ENCODE measurements at regions not wholly inside any gene's neighbourhood (a gene's known extent, or its start where the extent isn't known, plus 50 kb on each side); places are given as distances from the start of the nearest gene placed in this dataset.

DNA sequence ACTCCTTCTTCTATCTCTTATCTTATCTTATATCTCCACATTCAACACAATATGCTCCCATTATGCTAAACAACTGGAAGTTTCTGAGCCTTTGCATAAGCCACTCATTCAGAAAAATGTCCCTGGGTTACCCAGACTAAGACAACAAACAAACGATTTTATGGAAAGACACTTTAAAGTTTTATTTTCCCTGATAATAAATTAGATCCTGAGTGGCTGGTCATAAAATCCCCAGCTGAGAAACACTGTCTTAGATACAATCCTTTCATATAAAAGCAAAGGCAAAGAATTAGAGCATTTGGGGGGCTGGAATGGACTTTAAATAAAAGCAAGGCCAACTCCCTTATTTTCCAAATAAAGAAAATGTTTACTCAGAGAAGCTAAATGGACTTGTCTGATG, 322.3 kb downstream of the GBE1 start:
- Mint-ChIP-seq H3K4me1 (no peaks in the 10 kb centered on the region), H3K4me3 (no peak overlapping the region), H3K9me3 (no peaks in the 10 kb centered on the region), H3K36me3 (no peaks in the 10 kb centered on the region), H3K27ac (no peak overlapping the region), H3K27me3 (no peaks in the 10 kb centered on the region)
- no peak for DNase-seq
- CTCF ChIA-PET = no interaction called here

DNA sequence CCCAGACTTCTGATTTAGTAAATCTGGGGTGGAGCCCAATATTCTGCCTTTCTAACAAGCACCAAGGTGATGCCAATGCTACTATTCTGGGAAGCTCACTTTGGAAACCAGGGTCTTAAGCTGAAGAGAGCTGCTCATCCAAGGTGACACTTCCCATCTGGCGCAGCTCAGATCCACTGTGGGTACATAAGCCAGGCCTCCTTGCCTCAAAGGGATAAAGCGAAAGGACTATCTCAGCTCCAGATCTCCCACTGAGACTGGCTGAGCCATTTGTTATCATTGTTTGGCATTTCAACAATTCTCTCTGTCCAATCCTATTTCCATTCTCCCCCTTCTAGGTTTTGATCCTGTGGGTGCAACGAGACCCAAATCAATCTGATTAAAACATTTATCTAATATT, 323.8 kb downstream of the GBE1 start:
- Mint-ChIP-seq H3K27me3 (no peaks in the 10 kb centered on the region), H3K4me1 (no peaks in the 10 kb centered on the region), H3K9me3 (no peaks in the 10 kb centered on the region), H3K36me3 (no peaks in the 10 kb centered on the region), H3K4me3 (no peak overlapping the region), H3K27ac (no peak overlapping the region)
- CTCF ChIA-PET = no interaction called here
- DNase-seq = no peak

DNA sequence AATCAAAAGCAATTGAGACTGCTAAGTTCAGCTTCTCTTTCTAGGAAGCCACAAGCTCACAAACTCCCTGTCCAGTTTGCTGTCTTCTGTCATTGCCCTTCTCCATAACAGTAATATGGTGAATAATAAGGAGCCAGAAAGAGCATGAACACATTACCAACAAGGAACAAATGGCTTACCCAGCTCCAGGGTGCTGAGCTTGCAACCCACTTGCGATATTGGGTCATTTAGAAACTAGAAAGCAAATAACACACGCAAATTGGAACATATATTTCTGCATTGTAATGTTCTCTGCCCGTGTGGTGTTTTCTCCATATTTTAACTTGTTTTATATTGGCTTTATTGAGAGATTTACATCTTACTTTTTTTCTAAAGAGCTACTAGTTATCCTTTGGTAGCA, 325.3 kb downstream of the GBE1 start:
- H3K9me3 Mint-ChIP-seq = no peaks in the 10 kb centered on the region
- no peaks in the 10 kb centered on the region for H3K4me1 Mint-ChIP-seq
- no peak for DNase-seq
- no peak overlapping the region for H3K4me3 Mint-ChIP-seq
- CTCF ChIA-PET = no interaction called here
- no peak overlapping the region for H3K27ac Mint-ChIP-seq
- no peaks in the 10 kb centered on the region for H3K27me3 Mint-ChIP-seq
- H3K36me3 Mint-ChIP-seq = no peaks in the 10 kb centered on the region

DNA sequence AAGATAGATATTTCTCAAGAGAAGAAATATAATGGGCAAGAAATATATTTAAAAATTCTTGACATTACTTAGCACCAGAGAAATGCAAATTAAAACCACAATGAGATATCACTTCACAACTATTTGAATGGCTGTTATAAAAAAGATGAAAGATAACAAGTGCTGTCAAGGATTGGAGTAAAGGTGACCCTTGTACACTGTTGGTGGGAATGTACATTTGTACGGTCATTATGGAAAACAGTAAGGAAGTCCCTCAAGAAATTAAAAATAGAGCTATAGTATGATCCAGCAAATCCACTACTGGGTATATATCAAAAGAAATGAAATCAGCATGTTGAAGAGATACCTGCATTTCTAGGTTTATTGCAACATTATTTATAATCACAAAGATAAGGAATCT, 326.4 kb downstream of the GBE1 start:
- Mint-ChIP-seq H3K27me3 (no peaks in the 10 kb centered on the region), H3K4me3 (no peak overlapping the region), H3K9me3 (no peaks in the 10 kb centered on the region), H3K4me1 (no peaks in the 10 kb centered on the region), H3K36me3 (no peaks in the 10 kb centered on the region), H3K27ac (no peak overlapping the region)
- DNase-seq = no peak
- CTCF ChIA-PET = no interaction called here

DNA sequence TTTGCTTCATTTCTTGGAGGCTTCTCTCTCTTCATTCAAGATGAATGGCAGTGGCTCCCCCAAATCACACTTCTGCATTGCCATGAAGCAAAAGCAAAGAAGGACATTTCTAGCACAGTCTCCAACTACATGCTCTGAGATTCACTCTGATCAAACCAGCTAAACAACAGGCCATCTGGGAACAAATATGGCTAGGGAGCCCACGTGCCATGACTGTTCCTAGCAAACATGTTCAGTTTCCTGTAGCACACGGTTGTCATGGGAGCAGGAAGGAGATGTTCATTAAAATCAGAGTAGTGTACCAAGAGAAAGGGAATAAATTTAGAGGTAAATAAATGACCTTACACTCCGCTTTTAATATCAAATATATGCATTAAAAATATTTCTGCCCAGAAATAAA, 327.3 kb downstream of the GBE1 start:
- DNase-seq = no peak
- Mint-ChIP-seq H3K4me3 (no peak overlapping the region), H3K9me3 (no peaks in the 10 kb centered on the region)

DNA sequence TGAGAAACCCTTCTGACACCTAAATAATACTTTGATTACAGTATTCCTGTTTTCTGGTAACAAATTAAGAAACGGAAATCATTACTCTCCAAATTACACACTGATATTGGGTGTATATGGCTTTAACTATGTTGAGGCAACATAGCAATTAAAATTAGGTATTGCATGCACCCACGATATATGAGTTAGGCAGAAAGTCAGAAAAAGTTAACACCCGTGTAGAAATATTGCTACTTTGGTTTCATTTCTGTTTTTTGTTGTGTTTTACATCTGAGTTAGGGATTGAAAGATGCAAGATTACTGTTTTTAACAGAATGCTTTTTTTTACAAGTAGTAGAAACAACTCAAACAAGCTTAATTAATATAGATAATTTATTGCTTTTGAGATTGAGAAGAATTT, 327.8 kb downstream of the GBE1 start:
- Mint-ChIP-seq H3K4me3 (no peak overlapping the region), H3K4me1 (no peaks in the 10 kb centered on the region), H3K27ac (no peak overlapping the region), H3K9me3 (no peaks in the 10 kb centered on the region), H3K27me3 (no peaks in the 10 kb centered on the region), H3K36me3 (no peaks in the 10 kb centered on the region)
- CTCF ChIA-PET = no interaction called here
- DNase-seq = no peak

More for the DNA sequence above, 327.3 kb downstream of the GBE1 start:
- Mint-ChIP-seq H3K4me1 (no peaks in the 10 kb centered on the region), H3K27ac (no peak overlapping the region), H3K36me3 (no peaks in the 10 kb centered on the region), H3K27me3 (no peaks in the 10 kb centered on the region)
- CTCF ChIA-PET = no interaction called here

DNA sequence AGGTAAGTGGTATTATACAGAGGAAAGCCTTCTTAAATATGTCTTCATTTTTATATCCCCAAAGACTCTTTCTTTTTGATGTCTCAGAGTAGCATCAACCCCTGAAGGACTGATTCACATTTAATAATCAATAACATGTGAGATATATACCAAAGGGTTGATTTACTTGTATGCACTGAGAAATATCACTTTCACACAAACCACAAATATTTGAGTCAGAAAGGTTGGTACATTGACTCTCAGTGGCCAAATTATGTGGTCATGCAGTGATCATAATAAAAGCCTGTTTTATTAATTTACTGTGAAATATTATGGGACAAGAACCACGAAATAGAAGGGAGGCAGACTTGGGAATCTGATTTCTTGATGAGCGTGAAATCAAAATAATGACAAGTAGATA, 329.0 kb downstream of the GBE1 start:
- CTCF ChIA-PET = no interaction called here
- Mint-ChIP-seq H3K4me3 (no peak overlapping the region), H3K27me3 (no peaks in the 10 kb centered on the region), H3K36me3 (no peaks in the 10 kb centered on the region), H3K9me3 (no peaks in the 10 kb centered on the region), H3K4me1 (no peaks in the 10 kb centered on the region), H3K27ac (no peak overlapping the region)
- no peak for DNase-seq

DNA sequence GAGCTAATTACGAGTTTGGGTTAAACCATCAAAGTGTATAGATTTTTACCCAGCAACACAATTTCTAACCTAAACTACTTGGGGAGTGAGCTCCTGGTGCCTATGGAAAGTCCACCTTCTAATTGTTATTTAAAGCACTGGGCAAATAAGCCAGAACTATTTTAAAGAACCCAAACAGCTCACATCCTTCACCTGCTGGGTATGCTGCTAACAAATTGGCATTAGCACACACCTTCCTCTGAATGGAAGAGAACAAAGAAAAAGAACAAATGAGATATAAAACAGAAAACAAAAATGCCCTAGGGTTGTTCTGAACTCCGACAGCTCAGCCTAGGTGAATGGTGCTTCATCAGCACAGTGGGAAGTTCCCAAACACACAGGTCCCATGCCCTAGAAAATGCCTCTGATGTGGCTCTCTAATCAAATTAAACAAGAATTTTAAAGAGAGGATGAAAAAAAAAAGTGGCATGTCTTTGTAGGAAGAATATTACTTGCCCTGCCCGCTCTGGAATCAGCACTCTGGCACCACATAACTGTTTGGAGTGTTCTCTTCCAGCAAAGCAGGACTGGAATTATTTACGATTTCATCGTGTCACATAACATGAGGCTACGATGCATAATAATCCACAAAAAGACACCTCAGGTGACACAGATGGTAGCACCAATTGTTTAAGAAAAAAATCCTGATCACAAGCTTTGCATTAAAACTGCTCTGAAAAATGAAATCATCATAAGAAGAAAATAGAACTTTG, 334.4 kb downstream of the GBE1 start:
- no peaks in the 10 kb centered on the region for H3K36me3 Mint-ChIP-seq
- CTCF ChIA-PET = no interaction called here

DNA sequence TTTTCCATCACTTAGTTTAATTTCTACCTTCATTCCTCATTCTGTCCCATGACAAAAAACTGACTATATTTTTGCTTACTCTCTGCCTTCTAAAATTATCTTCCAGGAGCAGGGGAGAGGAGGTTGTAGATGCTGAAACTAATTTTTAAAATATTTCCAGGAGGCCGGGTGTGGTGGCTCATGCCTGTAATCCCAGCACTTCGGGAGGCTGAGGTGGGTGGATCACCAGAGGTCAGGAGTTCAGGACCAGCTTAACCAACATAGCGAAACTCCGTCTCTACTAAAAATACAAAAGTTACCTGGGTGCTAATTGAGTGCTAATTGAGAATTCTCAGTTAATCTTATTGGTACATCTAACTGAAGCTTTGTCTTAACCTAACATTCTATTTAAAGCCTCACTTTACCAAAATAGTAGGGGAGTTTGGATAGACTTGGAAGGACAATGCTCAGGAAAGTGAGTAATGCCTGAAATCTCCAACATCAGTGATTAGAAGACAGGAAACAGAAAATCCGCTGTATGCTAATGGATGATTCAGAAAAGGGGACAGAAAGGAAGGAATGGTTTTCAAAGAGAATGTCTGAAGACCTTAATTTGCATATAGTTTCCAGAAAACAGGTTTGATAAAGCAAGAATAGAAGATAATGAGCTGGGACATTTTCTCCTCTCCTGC, 336.1 kb downstream of the GBE1 start:
- no peak overlapping the region for H3K4me3 Mint-ChIP-seq
- no peaks in the 10 kb centered on the region for H3K27me3 Mint-ChIP-seq
- H3K36me3 Mint-ChIP-seq = no peaks in the 10 kb centered on the region
- CTCF ChIA-PET = no interaction called here
- no peaks in the 10 kb centered on the region for H3K9me3 Mint-ChIP-seq
- no peaks in the 10 kb centered on the region for H3K4me1 Mint-ChIP-seq
- no peak for DNase-seq
- H3K27ac Mint-ChIP-seq = no peak overlapping the region

More for the DNA sequence above, 334.4 kb downstream of the GBE1 start:
- H3K4me1 Mint-ChIP-seq = no peaks in the 10 kb centered on the region
- no peaks in the 10 kb centered on the region for H3K27me3 Mint-ChIP-seq
- H3K9me3 Mint-ChIP-seq = no peaks in the 10 kb centered on the region
- H3K27ac Mint-ChIP-seq = no peak overlapping the region
- no peak for DNase-seq
- H3K4me3 Mint-ChIP-seq = no peak overlapping the region

DNA sequence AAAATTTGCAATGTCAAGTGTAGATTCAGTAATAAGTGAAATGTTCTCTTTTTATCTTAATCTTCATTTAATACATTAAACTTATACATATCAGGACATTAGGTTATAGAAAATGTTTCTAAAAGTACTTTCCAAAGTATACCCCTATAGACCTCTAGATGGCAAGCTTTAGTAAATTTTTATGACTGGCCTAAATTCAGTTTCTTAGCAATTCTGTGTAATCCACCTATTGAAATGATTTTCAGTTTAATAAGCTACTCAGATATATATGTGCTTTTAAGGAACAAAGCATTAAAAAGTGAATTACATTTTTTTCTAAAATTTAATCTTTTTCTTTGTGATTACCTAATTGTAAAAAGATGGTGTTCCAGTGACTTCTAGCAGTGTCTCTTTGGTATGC, 342.2 kb downstream of the GBE1 start:
- Mint-ChIP-seq H3K4me3 (no peak overlapping the region), H3K36me3 (no peaks in the 10 kb centered on the region), H3K9me3 (no peaks in the 10 kb centered on the region), H3K27me3 (no peaks in the 10 kb centered on the region), H3K4me1 (no peaks in the 10 kb centered on the region), H3K27ac (no peak overlapping the region)
- CTCF ChIA-PET = no interaction called here
- DNase-seq = no peak

DNA sequence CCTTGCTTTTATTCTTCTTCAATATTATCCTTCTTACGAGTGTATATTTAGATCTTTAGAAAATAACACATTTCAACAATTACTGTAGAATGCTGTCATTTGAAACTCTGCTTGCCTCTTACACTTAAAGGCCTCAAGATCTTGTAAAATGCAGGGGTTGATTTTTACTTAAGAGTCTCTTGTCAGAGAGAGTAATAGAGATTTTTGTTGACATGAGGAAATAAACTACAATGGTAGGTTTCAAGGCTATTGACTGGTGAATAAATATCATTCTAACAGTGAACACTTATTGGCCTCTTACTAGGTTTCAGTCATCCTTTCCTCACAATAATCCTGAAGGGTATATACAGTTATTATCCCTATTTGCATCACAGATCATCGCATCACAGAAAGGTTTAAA, 344.6 kb downstream of the GBE1 start:
- no peak for DNase-seq
- Mint-ChIP-seq H3K27ac (no peak overlapping the region), H3K4me3 (no peak overlapping the region), H3K36me3 (no peaks in the 10 kb centered on the region), H3K27me3 (no peaks in the 10 kb centered on the region), H3K4me1 (no peaks in the 10 kb centered on the region), H3K9me3 (no peaks in the 10 kb centered on the region)
- CTCF ChIA-PET = no interaction called here

DNA sequence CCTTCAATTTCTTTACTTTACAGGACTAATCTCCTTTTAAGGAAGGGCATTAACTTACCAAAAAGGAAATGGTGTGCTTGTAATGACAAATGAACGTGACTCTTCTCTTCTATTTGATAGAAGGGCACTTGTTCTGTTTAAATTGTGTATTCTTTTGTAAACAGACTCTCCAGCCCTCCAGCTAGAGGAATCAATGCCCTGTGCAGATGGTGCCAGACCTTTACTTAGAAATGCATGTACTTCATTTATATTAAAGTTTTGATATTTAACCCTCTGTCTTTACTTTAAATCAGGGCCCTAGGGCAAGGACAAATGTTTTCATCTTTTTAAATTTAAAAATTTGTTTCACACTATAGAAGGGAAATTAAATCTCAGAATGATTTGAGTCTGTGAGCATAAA, 355.1 kb downstream of the GBE1 start:
- no peaks in the 10 kb centered on the region for H3K36me3 Mint-ChIP-seq
- H3K27me3 Mint-ChIP-seq = no peaks in the 10 kb centered on the region
- H3K9me3 Mint-ChIP-seq = no peaks in the 10 kb centered on the region
- CTCF ChIA-PET = no interaction called here
- no peaks in the 10 kb centered on the region for H3K4me1 Mint-ChIP-seq
- DNase-seq = no peak
- H3K4me3 Mint-ChIP-seq = no peak overlapping the region
- no peak overlapping the region for H3K27ac Mint-ChIP-seq

DNA sequence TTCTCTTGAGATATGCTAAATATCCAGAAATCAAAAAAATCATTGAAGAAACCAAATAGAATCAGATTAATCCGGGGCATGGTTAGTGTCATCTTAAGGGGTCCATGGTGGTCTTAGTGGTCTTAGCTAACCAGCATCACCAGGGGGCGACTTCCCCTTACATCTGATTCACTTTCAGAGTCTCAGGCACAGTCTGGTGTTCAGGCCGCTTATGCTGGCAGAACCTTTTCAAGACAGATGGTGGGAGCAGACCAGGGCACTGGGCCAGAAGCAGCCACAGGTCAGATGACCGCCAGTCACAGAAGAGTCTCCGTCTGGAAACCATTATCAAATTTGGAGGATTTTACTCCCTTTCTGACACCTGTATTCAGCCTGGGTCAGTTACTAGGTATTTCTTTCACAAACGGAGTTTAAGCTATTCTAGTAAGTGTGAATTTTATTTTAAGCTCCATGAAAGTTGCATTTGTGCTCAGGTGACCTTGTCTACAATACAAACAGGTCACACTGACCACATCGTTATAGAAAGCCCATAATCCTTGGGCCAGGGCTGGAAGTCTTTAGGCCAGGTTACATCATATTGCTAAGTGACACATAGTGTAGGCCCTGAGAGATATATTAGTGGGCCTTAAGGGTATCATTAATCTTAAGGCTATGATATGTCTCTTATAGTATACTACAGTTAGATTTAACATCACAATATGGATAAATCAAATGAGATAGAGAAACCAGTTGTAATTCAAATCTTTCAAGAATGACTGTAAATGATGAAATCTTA, 365.5 kb downstream of the GBE1 start:
- peaks cover 2% of the 10 kb centered on the region for H3K9me3 Mint-ChIP-seq
- DNase-seq = no peak

DNA sequence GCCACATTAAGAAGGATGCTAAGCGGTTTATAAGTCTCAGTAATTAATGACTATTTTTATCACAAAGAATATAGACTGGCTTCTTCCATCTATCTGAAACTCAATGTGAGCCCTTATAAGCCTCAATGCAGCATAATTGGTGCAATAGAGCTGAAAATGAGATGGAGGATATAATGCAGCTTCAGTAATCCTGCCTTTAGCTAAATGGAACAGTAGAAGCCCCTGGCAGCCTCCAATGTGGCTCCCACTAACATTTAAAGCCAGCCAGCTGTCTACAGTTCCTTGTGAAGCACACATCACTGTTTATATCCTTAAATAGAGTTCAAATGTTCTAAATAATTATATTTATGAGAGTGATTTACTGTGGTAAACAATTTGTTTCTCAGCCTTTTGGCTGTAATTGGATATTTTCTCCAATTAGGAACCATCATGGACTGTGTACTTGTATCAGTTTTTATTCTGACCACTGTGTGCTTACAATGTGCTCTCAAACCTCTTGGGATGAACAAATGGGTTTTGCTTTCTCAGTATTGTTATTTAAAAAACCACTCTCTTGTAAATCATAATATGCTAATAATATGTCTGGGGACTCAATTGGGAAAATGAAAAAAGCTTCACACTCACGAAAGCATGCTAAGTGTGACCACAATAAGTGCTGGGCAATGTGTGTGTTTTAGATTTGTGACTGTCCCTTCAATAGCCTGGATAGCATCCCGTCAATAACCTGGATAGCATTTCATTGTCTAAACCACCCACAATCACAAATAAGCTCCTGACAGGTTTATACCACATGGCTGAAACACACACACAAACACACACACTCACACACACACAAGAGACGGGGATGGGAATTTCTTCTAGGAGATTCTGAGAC, 366.6 kb downstream of the GBE1 start:
- Mint-ChIP-seq H3K36me3 (no peaks in the 10 kb centered on the region), H3K4me3 (no peak overlapping the region), H3K27ac (no peak overlapping the region), H3K9me3 (peaks cover 2% of the 10 kb centered on the region), H3K27me3 (no peaks in the 10 kb centered on the region), H3K4me1 (no peaks in the 10 kb centered on the region)
- DNase-seq = no peak
- CTCF ChIA-PET = no interaction called here

More for the DNA sequence above, 365.5 kb downstream of the GBE1 start:
- H3K4me1 Mint-ChIP-seq = no peaks in the 10 kb centered on the region
- no peaks in the 10 kb centered on the region for H3K27me3 Mint-ChIP-seq
- H3K27ac Mint-ChIP-seq = no peak overlapping the region
- CTCF ChIA-PET = no interaction called here
- no peak overlapping the region for H3K4me3 Mint-ChIP-seq
- H3K36me3 Mint-ChIP-seq = no peaks in the 10 kb centered on the region

All from activated naive CD4-positive, alpha-beta T cell treated with anti-CD3 and anti-CD28 coated beads, Interleukin-2, amount 10 ng/mL, durations not matched to agents 7 days and 5 days (primary cell).